Dermis microvascular lymphatic vessel endothelial cell (primary cell): ENCODE measurements at regions not wholly inside any gene's neighbourhood (a gene's known extent, or its start where the extent isn't known, plus 50 kb on each side); places are given as distances from the start of the nearest gene placed in this dataset.

Experiments used
- DNase-seq, 2 donors: peaks; one replicate each; pipeline versions ENCODE4 v3.0.0 to v3.0.0-alpha.2; 2010; ENCODE audit warnings: low read depth in 2 of 2

DNA sequence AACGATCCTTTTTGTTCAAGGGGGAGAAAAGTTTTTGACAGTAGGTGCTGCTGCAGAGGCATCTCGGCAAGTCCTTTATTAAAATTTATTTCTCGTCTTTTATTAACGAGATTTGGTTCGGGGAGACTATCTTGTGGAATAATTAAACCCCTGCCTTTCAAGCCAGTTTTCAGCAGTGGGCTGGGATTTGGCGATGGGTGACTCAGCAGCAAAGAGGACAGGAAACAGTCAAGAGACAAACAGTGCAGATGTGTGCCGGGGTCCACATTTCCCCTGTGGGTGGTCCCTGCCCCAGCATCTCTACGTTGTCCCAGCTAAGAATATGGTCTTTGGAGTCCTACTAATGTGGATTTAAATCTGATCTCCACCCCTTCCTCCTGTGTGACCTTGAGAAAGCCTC, 282.8 kb downstream of the CDH26 start:
- no peak for DNase-seq

DNA sequence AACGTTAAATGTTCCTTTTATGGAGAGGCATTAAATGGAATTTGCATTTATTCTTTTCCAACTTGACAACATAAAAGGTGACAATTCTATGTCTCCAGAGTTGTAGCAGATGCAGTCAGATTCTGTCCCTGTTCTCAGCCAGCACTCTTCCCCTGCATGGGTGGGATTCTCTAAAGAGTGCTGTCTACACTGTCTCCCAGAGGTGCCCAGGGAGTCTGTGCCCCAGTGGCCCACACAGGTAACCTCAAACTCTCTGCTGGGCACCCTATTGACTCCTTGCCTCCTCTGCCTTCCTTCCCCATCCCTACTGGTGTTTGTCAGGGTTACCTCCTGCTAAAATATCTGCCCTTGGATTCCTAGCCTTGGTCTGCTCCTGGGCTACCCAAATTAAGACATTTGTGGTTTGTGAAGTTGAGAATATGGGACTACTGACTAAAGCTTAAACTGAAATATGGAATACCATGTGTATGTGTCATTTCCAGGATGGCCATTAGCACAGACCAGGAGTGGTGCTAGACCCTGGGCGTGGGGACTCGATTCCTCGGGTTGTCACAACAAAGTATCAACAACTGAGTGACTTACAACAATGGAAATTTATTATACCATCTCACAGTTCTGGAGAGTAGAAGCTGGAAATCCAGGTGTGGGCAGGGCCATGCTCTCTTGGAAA, 284.7 kb downstream of the CDH26 start:
- DNase-seq: no peak

- DNase-seq: no peak
Observed at GRCh38 chr20:60244373-60245146, 286.3 kb downstream of the CDH26 start.

DNA sequence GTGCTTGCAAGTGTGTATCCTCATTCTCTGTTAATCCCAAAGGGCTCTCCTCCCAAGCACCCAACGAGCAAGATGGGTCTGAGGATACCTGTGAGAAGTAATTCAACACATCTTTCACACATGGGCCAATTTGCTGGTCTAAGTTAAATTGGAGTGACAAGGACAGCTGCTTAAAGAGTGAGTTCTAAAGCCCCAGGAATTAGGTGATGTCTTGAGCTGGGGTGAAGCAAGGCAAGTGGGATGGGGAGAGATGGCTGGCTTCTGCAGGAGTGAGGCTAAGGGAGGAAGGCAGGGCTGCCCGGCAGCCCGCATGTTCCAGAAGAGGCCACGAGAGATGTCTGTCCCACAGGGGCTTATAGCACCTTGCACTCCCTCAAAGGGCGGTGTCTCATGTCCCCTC, 288.5 kb downstream of the CDH26 start:
- DNase-seq: no peak

DNA sequence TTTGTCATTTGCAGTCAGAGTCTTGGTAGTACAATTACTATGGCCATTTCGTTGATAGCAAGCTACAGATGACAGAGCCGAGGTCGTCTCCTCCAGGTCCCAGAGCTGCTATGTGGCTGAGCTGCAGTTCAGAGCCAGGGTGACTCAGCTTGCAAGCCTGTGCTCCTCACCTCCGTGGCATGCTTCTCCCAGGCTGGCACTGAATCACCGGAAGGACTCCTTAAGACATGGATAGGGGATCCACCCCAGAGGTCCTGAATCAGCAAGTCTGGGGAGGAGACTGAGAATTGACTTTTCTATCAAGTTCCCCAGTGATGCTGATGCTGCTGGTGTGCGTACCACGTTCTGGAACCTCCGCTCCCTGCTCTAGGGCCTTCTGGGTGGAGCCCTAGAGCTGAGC, 291.2 kb downstream of the CDH26 start:
- no peak for DNase-seq

DNA sequence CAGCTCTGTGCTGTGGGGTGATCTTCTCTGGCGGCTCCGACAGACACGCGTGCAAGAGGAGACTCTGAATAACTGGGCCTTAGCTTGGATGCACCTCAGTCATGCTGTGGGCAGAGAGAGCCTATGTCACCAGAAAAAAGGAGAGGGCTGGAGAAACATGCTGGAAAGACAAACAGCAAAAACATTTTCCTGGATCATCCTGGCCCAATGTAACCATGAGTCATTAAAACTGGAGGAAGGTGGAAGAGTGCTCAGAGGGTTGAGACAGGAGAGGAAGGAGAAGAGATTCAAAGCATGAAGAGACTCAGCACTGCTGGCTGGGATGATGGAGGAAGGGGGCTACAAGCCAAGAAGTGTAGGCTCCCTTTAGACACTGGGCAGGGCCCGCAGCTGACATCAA, 292.0 kb downstream of the CDH26 start:
- no peak for DNase-seq

DNA sequence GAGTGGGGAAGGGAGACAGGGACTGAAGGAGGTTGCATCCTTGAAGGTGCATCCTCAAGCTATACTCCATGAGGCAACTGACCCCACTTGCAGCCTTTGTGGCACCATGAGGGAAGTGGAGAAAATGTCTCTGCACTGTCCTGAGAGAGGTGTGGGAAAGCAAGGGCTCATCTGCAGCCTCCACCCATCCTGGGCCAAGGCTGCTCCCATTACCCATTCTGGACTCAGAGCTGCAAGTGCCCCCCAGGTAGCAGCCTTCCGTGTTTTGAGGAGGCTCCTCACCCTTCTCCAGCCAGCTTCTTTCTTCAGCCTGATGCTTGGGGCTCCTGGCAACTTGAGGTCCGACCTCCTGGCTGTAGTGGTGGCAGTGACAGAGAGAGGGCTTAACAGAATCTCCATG, 294.6 kb downstream of the CDH26 start:
- no peak for DNase-seq

- no peak for DNase-seq
Observed at GRCh38 chr20:60253471-60253870, 295.2 kb downstream of the CDH26 start.

DNA sequence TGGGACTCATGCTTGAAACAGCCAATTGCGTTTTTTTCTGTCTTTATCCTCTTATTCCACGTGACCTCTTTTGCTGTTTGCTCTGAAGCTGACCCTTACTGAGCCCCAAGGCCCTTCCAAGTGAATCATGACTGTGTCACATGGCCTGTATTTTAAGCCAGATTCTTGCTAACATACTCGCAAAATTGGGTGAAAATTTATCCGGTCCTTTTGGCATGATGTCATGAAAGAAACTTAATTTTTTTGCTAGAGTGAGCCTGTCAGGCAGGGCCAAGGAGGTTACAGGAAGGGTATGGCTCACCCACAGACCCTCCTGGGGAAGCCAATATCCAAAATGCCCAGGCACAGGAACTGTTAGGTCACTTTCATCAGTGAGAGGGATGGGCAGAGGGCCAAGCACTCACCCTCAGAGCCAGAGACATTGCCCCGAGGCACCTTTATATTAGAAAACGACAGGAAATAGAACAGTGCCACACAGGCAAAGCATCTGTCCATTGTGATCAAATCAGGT, 296.7 kb downstream of the CDH26 start:
- DNase-seq: no peak

DNA sequence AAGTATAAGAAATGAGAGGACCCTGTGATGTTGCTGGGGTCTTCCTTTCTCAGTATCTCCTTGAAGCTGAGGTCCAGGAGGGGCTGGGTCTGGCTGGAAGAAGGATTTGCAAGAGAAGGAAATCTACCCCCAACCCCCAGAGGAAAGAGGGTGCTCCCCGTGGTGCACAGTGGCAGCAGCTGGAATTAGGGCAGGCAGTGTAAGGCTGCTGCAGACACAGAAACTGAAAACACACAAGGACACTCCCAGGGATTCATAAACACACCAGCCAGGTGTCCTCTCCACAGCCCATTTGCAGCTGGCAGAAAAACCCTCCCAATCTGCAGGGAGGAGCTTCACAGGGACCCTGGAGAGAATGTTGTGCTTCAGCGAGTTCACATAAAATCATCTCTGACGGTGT, 297.2 kb downstream of the CDH26 start:
- DNase-seq: no peak

- no peak for DNase-seq
Observed at GRCh38 chr20:60255866-60256265, 297.6 kb downstream of the CDH26 start.

- DNase-seq: no peak
Observed at GRCh38 chr20:60256811-60257210, 298.6 kb downstream of the CDH26 start.

DNA sequence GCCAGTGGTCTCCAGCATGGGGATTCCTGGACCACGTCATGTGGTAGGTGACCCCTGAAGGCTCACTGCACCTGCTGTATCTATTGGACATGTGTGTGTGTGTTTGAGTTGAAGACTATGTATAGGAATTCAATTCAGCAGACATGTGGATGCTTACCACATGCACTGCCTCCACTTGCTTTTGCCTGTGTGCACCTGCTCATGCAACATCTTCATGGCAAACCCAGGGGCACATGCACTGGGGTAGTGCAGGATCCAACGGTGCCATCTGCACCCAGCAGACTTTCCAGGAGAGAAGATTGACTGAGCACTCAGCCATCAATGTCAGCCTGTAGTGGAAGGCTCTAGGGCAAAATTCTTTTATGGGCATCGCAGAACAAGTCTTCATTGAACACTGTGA, 299.4 kb downstream of the CDH26 start:
- DNase-seq: no peak

GRCh38 chr20:60258255-60258863, 300.1 kb downstream of the CDH26 start:
- DNase-seq: no peak

DNA sequence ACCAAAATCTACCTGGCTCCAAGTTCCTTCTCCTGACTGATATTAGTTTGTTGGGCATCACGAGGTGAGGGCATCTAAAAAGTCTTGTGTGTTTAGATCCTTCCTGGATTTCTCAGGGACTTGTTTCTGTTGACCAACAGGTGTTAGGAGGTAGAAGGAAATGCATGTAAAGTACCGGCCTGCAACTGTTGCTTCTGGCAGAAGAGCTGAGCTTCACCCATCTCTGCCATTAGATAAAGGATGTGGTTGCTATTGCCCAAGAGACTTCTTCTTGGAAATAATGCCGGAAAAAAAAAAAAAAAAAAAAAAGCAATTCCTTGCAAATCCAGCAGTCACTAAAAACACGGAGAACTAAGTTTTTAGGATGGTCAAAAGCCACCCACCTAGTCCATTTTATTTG, 303.1 kb downstream of the CDH26 start:
- no peak for DNase-seq

GRCh38 chr20:60262967-60263603, 304.9 kb downstream of the CDH26 start:
- no peak for DNase-seq

- DNase-seq: no peak
Observed at GRCh38 chr20:60263725-60264709, 305.8 kb downstream of the CDH26 start.

- no peak for DNase-seq
Observed at GRCh38 chr20:60266177-60266823, 308.1 kb downstream of the CDH26 start.

- no peak for DNase-seq
Observed at GRCh38 chr20:60268491-60268890, 310.3 kb downstream of the CDH26 start.

DNA sequence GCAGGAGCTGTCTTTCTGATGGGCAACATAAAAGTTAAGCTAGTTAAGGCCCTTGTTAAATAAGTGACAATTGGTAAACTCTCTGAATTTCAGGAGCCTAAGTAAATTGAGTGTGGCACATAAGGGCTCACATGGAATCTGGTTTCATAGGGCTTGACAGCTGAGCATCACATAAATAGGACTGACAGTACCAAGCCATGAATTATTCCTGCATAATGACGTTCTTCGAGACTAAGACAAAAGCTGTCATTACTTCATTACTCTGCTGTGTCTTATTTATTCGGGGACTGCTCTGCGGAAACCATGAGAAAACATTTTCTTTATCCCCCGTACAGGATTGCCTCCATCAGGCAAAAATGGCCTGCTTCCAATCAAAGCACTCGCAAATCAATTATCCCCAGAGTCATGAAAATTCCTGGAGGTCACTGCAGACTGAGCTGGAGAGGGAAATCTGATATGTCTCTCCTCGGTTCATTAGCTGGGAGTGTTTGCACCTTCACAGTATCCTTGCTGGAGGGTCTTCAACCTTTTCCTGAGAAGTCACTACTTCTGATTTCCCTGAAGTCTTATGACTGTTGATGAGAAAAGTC, 311.4 kb downstream of the CDH26 start:
- DNase-seq: no peak
